ENCODE measurements at regions not wholly inside any gene's neighbourhood (a gene's known extent, or its start where the extent isn't known, plus 50 kb on each side); places are given as distances from the start of the nearest gene placed in this dataset.

GRCh38 chr5:163362840-163363371 is 74.5 kb upstream of the CCNG1 start:
- Histone ChIP-seq H3K4me3 (no peak overlapping the region), H3K4me1 (0 out of 3 replicates have a peak, but pooled peaks cover 2% of the 10 kb centered on the region), H3K9me3 (no peaks in the 10 kb centered on the region; the same call in 2 of the 3 replicates), H3K4me2 (no peak overlapping the region), H3K27ac (no peak overlapping the region)
- ChIA-PET POLR2A (no interaction called here), CTCF (interaction anchor here (1.3 to 1.4 kb wide), 2 partner anchors 15 to 46 kb away, joined by 3 to 4 read pairs; no protein-coding TSS in a partner anchor)
- FAIRE-seq: no peak
- TF ChIP-seq RARB (CRISPR knock-in tag; IDR thresholded peaks at IDR 0.05): no peak
- TF ChIP-seq, protein P1, sequence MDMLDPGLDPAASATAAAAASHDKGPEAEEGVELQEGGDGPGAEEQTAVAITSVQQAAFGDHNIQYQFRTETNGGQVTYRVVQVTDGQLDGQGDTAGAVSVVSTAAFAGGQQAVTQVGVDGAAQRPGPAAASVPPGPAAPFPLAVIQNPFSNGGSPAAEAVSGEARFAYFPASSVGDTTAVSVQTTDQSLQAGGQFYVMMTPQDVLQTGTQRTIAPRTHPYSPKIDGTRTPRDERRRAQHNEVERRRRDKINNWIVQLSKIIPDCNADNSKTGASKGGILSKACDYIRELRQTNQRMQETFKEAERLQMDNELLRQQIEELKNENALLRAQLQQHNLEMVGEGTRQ (IDR thresholded peaks at IDR 0.05): no peak
- TF ChIP-seq CHD4 (IDR thresholded peaks at IDR 0.05; ENCODE audit: borderline replicate concordance): no peak
- no peak for TF ChIP-seq BHLHE40 (IDR thresholded peaks at IDR 0.05; ENCODE audit: low read depth, low read length)
- TF ChIP-seq HES2 (IDR thresholded peaks at IDR 0.05): no peak
- TF ChIP-seq HMGXB4 (CRISPR knock-in tag; IDR thresholded peaks at IDR 0.05; ENCODE audit: borderline replicate concordance): no peak
- no peak for TF ChIP-seq ZNF302 (CRISPR knock-in tag; IDR thresholded peaks at IDR 0.05)
- TF ChIP-seq FOSL2 (IDR thresholded peaks at IDR 0.05): no peak
- no peak for TF ChIP-seq FOSL2 (CRISPR knock-in tag; IDR thresholded peaks at IDR 0.05)
- no peak for TF ChIP-seq GATA3 (IDR thresholded peaks at IDR 0.05; ENCODE audit: borderline replicate concordance)
- no peak for TF ChIP-seq HOXB13 (CRISPR knock-in tag; IDR thresholded peaks at IDR 0.05; ENCODE audit: low read depth)
- no peak for TF ChIP-seq POLR2A (IDR thresholded peaks at IDR 0.05; ENCODE audit: low read length)
- TF ChIP-seq, protein P2, sequence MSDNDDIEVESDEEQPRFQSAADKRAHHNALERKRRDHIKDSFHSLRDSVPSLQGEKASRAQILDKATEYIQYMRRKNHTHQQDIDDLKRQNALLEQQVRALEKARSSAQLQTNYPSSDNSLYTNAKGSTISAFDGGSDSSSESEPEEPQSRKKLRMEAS (IDR thresholded peaks at IDR 0.05): no peak
- TF ChIP-seq ZSCAN20 (CRISPR knock-in tag; IDR thresholded peaks at IDR 0.05): no peak
- ATAC-seq: no peak
- DNase-seq (ENCODE audit: low read depth in 1 of 2, low spot score in 1 of 2): no peak
- WGBS (ENCODE audit: missing lambda C conversion rate): 30% methylated on average over 2 of the region's 2 CpGs

DNA sequence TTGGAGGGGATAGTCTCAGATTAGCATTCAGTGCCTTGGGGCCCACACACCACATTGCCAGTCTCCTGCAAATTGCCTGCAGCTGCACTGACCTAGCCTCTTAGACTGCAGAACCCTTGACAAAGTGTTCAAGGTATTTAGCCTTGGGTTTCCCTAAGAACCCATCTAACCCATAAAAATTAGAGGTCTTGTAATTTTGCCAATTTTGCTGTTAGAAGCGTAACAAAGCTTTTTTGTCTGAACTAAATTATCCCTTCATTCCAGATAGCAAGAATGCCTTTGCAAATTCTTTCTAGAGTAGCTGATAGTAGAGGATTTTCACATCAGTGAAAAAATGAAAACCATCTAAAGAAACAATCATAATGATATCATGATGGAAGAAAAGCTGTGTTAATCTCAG is 74.0 kb upstream of the CCNG1 start:
- ChIA-PET CTCF (interaction anchor here (0.8 to 1.4 kb wide), 3 partner anchors 15 to 562 kb away, joined by 3 to 4 read pairs (median 3); no protein-coding TSS in a partner anchor), POLR2A (no interaction called here)
- Histone ChIP-seq H3K27ac (no peak overlapping the region), H3K9me3 (no peaks in the 10 kb centered on the region; the same call in 2 of the 3 replicates), H3K4me3 (no peak overlapping the region), H3K4me2 (no peak overlapping the region), H3K4me1 (0 out of 3 replicates have a peak, but pooled peaks cover 2% of the 10 kb centered on the region)
- no peak for TF ChIP-seq RARB (CRISPR knock-in tag; IDR thresholded peaks at IDR 0.05)
- no peak for TF ChIP-seq CBX2 (IDR thresholded peaks at IDR 0.05; ENCODE audit: borderline replicate concordance, low read depth)
- TF ChIP-seq RCOR1 (IDR thresholded peaks at IDR 0.05; ENCODE audit: low read depth, low read length): no peak
- no peak for TF ChIP-seq ZNF302 (CRISPR knock-in tag; IDR thresholded peaks at IDR 0.05)
- TF ChIP-seq GATA3 (IDR thresholded peaks at IDR 0.05; ENCODE audit: borderline replicate concordance): no peak
- no peak for TF ChIP-seq ZFP36 (IDR thresholded peaks at IDR 0.05; ENCODE audit: borderline replicate concordance, partially characterized antibody)
- no peak for TF ChIP-seq HMGXB4 (CRISPR knock-in tag; IDR thresholded peaks at IDR 0.05; ENCODE audit: borderline replicate concordance)
- TF ChIP-seq JUNB (IDR thresholded peaks at IDR 0.05): no peak
- TF ChIP-seq, protein P3, sequence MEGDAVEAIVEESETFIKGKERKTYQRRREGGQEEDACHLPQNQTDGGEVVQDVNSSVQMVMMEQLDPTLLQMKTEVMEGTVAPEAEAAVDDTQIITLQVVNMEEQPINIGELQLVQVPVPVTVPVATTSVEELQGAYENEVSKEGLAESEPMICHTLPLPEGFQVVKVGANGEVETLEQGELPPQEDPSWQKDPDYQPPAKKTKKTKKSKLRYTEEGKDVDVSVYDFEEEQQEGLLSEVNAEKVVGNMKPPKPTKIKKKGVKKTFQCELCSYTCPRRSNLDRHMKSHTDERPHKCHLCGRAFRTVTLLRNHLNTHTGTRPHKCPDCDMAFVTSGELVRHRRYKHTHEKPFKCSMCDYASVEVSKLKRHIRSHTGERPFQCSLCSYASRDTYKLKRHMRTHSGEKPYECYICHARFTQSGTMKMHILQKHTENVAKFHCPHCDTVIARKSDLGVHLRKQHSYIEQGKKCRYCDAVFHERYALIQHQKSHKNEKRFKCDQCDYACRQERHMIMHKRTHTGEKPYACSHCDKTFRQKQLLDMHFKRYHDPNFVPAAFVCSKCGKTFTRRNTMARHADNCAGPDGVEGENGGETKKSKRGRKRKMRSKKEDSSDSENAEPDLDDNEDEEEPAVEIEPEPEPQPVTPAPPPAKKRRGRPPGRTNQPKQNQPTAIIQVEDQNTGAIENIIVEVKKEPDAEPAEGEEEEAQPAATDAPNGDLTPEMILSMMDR (IDR thresholded peaks at IDR 0.05): no peak
- TF ChIP-seq MYC (IDR thresholded peaks at IDR 0.05; ENCODE audit: borderline replicate concordance, low read length): no peak
- TF ChIP-seq MAFK (IDR thresholded peaks at IDR 0.05; ENCODE audit: partially characterized antibody): no peak
- TF ChIP-seq NFE2L2 (conservative IDR thresholded peaks at IDR 0.05; ENCODE audit: low read length): no peak
- TF ChIP-seq HOXB13 (CRISPR knock-in tag; IDR thresholded peaks at IDR 0.05; ENCODE audit: low read depth): no peak
- no peak for TF ChIP-seq EHMT2 (IDR thresholded peaks at IDR 0.05; ENCODE audit: low read depth)
- TF ChIP-seq SREBF2 (IDR thresholded peaks at IDR 0.05): no peak
- TF ChIP-seq KDM1A (IDR thresholded peaks at IDR 0.05; ENCODE audit: low read depth): no peak
- no peak for ATAC-seq
- FAIRE-seq: no peak
- WGBS (ENCODE audit: missing lambda C conversion rate): 87% methylated on average over 1 of the region's 1 CpG
- no peak for DNase-seq (ENCODE audit: low read depth in 1 of 2, low spot score in 1 of 2)
